GM19239 (cell line): ENCODE measurements at regions not wholly inside any gene's neighbourhood (a gene's known extent, or its start where the extent isn't known, plus 50 kb on each side); places are given as distances from the start of the nearest gene placed in this dataset.
"Not testable (repeated sequence)": the region's sequence is repeated elsewhere in the genome, so short reads cannot be mapped to it uniquely, and the experiment has no call there.

Experiments used
- DNase-seq: peaks from one replicate; pipeline ENCODE4 v3.0.0; 2011; ENCODE audit warnings: low spot score; ENCODE audit not compliant: insufficient read length
- FAIRE-seq: peaks from 2 replicates; lab custom pipeline; 2011; peaks lifted over from hg19 to GRCh38; lab: Jason Lieb, UNC

DNA sequence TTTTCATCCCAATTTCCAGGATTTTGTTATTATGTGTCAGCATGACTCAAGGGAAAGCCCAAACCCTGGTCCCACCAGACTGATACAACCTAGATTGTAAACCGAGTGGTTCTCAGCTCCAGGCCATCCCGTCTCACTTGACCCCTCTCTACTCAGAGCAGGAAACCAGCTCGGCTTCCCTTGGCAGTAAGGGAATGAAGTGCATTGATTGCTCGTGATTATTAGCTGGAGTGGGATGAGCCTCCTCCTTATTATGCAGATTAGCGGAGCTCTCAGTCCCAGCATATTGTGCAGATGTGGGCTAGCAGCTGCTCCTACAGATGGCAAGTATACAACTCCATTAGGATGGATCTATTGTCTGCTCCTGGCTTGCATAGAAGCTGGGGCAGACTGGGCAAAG is 167.6 kb downstream of the LNPK start:
- DNase-seq (no peak), FAIRE-seq (no peak)

DNA sequence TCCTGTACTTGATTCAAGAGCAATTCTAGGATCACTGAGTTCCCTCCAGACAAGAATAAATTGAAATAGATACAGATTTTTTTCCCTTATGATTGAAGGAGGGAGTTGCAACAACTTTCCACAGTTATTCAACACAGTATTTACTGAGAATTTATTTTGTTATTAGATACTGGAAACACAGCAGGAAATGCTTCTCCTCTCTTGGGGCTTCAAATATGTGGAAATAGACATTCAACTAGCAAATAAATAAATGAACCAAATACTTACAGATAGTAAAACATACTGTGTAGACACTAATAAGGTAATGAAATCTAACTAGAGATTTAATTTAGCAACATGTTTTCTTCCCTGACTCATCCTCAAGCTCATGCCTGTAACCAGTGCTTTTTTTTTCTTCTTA is 169.2 kb downstream of the LNPK start:
- FAIRE-seq = no peak
- DNase-seq = no peak

DNA sequence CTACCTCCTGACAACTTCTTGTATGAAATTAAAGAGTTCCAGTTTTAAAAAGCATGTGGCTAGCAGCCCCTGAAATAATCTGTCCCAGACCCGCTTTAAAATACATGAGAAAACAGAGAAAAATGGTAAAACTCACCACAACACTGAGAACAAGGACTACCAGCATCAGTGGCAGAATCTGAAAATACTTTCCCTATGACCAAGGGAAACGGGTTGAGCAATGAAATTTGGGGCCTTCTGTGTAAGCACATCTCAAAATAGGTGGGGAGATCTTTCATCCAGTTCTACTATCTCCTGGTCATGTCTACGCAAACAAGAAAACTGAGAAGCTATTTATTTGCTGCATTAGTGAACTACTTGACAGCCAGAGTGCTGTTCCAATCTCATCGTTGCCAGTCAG is 172.3 kb downstream of the LNPK start:
- DNase-seq (no peak), FAIRE-seq (no peak)

DNA sequence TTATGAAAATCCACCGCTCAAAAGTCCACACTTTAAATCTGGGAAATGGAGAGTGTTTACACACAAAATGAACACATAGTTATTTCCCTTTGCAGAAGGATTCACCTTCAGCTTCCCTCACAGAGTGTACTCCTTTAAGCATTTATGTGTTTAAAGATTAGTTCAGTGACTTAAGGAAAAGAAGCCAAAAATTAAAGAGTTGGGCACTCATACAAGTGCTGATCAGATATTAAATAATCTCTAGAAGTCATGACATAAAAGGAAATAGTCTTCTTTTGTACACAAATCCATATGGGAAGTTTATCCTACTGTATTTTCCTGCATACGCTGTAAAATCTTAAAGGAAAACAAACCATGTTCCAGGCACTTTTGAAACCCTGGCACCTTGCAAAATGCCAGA is 174.2 kb downstream of the LNPK start:
- no peak for DNase-seq
- no peak for FAIRE-seq

DNA sequence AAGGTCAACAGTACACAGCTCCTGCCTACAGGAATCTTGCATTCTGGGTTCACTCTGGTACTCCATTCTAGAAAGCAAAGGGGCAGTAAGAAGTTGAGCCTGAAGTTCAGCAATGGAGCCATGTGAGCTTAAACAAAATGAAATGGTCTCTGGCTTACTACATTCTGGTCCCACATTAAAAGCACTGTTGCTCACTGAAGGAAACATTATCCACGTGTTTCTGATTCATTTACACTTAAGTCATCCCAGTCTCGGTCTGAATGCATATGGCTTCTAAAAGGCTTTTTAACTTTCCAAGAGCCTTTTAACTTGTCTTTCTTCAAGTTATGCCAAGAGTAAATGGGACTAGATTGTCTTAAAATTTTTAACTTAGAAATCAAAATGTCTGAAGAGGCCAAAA is 177.8 kb downstream of the LNPK start:
- FAIRE-seq = no peak
- no peak for DNase-seq

DNA sequence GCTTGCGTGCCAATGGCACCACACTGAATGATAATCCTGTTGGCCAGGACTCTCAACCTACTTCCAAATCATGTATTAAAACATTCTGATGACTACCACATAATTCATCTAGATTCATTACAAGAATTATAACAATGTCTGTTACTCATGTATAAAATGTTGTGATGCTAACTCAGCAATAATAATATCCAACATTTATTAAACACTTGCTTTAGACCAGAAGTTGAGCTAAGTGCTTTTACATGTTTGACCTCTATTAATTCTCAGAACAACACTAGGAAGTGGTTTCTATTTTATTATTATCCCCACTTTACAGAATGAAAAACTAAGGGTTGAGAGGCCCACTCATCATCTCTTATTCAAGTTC is 178.4 kb downstream of the LNPK start:
- FAIRE-seq (no peak), DNase-seq (no peak)

DNA sequence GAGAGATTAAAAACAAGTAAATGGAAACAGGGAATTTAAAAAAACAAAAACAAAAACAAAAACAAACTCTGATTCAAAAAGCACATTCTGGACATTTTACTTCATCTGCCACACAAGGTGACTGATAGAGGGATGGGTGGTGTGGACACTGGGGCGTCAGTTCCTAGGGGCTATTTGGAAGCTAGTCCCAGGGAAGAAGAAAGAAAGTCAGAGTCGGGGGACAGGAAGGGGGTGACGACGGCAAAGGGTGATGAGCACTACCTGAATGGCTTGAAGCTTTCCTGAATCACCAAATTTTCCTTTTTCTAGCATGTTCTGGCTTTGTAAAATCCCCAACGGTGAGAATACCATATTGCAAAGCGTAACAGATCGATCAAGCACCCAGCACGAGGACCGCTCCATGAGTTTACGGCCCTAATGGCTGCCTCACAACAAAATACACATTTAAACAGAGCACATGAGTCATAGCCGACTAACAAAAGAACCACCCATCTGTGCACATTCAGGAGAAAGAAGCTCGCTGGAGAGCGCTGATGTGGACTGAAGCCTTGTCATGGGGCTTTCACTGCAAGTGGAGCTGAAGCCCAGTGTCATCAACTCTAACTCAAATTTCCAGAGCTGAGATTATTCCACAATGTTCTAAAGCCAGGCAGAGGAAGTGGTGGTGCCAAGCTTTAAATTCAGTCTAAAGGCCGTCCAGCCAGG is 178.9 kb downstream of the LNPK start:
- DNase-seq (no peak), FAIRE-seq (no peak)

DNA sequence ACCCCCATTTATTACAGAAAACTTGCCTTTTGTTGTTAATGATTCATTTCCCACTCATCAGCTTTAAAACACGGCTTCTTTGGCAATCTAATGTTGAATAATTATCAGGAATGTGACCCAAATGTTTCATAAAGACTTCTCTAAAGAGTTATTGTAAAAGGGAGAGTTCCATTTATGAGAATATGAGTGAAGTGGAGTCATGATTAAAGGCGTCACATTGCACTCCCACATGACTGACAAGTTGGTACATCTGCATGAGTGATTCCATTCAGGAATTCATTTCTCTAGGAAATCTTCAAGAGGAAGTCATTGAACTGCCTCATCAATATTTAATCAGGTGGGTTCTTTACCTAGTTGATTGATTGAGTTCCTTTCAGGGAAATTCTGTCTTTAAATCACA is 184.8 kb downstream of the LNPK start:
- DNase-seq = no peak
- no peak for FAIRE-seq

DNA sequence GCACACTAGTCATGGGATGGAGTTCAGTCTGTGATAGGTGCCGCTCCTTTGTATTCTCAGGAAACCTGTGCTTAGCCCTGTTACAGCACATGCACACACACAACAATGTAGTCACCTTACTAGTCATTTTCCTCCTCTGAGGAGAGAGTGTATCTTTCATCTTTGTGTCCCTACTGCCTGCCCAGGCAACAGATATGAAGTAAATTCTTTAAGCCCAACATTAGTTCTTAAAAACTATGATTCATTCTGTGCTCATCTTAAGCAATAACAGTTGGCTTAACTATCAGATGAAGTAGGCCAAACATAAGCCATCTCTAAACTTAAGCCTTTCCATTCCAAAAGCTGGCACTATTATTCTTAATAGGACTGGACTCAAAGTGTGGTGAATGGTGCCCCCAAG is 186.5 kb downstream of the LNPK start:
- no peak for FAIRE-seq

DNA sequence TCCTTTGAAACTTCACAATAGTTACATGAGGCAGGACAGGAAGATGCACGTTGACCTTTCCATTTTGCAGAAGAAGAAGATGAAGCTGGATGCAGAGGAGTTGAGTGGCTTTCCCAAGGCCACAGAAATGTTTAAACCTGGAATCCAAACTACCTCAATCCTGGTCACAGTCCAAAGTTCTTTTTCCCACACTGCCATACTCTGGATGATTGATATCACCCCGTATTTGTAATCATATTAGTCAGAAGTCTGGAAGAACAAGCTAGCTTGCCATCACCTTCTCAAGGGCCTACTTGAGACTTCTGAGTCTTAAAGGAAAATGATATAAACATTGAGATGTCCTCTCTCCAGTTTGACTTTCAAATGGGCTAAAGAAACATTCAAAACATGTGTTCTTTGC is 190.1 kb downstream of the LNPK start:
- no peak for FAIRE-seq
- DNase-seq = no peak

More for the DNA sequence above, 186.5 kb downstream of the LNPK start:
- no peak for DNase-seq

DNA sequence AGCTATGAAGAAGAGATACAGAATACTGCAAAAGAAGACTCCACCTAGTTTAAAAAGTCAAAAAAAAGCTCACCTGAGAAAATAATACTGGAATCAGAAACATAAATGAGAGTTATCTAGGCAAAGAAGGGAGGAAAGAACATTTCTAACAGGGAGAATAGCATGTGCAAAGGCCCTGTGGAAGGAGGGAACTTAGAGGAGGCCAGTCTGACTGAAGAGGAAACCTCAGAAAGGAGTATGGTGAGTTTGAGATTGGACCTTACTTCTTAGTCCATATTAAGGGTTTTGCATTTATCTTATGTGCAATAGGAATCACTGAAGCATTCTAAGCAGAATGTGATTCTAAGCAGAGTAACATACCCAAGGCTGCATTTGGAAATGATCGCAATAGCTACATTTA is 193.2 kb downstream of the LNPK start:
- no peak for DNase-seq
- no peak for FAIRE-seq

DNA sequence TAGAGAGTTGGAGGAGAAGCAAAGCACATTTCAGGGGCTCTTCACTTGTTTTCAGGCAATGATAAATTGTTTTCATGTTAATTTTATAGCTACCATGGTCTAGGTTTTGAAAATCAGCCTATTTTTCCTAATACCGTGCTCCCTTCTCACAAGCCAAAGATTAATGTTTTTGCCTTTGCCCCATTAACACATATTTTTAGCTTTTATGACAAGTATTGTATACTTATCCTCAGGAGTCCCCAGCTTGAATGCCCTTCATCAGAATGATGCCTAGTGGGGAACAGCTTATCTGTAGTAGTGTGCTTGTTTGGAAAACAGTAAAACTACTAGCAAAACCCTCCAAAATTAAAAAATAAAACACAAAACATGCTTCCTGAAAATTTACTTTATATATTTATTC is 194.0 kb downstream of the LNPK start:
- DNase-seq (no peak), FAIRE-seq (no peak)

DNA sequence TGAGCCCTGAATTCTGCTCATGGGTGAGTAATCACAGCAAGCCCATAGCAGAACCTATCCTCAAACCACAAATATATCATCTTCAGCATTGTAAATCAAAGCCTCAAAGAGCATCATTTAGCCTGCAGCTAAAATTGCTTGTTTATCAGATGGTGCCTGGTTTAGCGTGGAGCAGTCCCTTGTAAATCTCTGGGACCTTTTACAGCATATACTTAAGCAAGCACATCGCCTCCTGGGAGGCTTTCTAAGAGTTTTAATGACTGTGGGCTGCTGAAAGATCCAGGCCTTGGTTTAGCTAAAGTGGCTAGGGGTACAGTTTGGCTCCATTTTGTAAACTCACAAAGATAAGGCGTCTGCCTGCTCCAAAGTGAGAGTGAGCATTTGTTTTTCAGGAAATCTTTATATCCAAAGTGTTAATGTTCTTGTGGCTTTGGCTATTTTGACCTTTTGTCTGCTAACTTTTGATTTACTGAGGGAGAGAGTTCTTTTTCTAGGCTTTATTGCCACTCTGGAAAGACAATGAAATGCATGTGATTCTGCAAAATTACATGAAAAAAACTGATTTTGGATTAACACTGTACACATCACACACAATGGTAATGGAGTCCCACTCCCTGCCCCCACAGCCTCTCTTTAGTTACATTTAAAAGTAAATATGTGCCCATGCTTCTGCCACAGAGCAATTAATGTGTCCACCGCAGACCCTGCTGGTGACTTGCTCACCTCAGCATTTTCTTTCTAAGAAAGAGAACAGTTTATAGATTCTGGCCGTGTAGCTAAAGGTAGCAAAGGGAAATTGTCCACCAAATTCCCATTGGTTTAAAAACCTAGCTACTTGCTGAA is 194.8 kb downstream of the LNPK start:
- FAIRE-seq = no peak
- no peak for DNase-seq

DNA sequence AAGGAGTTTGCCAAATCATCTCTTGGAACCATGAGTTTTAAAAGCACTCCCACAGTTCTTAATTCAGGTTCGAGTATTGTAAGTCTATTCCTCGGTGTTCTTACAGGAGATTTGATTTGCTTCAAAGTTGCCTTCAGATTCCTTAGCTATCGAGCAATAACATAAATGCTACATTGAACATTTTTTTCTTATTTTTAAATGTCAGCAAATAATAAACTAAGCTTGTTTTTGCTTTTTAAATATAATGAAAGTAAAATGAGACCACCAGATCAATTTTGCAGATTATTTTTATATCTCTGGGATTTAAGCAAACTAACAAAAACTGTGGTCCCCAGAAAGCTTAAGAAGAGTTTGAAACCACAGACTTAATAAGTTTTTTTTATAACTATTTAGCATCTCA is 195.5 kb downstream of the LNPK start:
- FAIRE-seq = no peak

DNA sequence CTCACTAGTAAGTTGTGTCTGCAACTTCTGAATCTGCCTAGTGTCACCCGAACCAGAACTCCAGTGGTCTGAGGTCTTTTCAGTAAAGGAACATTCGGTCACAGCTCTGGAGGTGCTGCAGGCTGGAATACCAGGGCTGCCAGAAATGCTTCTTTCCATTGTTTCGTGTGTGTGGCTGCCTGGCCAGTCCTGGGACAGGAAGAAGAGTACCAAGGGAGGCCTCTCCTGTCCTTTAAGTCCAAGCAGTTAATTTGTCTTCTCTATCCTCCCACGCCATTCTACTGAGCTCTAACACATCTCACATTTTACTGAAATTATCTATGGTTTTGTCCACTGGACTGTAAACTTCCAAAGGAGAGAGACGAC is 196.0 kb downstream of the LNPK start:
- FAIRE-seq = no peak
- no peak for DNase-seq

More for the DNA sequence above, 195.5 kb downstream of the LNPK start:
- no peak for DNase-seq

DNA sequence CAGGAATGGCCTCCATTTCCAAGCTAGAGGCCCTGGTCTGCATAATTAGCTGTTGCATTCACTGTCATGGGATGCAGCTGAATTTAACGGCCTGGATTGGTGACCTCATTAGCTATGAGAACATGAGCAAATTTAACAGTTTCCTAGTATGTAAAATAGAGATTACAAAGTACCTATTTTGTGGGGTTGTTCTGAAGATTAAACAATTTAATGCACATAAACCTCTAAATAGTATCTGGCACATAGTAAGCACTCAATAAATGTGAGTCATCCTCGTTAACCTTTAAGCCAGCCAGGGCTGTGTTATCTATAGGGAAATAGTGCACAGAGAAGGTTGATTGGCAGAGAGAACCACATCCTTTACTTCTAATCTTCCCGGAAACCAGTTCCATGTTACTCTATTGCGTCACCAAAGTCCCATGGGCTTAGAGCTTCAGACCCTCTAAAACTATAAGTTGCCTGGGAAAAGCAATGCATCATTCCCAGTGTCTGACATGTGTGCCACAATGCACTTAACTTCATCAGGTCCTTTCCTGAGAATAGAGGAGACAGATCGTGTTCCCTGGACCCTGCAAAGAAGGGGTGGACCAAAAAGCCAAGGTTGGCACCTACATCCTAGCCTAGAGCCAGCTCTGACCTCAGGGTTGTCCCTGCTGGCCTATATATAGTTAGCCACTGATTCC is 196.5 kb downstream of the LNPK start:
- FAIRE-seq (no peak), DNase-seq (no peak)

DNA sequence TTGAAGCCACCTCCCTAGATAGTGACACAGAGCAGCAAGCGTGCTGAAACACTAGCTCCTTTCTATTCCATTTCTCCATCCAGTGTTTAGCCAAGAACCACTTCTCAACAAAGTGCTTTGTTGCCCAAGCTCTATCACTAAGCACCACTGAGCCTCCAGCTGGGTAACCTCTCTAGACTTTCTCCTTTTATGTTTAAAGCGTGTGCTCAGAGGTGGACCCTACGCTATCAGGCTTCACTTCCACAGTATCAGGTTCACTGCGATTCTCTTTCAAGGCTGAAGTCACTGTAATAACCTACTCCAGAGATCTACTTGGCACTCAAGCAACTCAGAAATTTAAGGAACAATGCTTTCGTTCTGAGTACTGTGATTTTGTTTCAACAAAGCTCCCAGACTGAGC is 197.9 kb downstream of the LNPK start:
- DNase-seq (no peak), FAIRE-seq (no peak)

DNA sequence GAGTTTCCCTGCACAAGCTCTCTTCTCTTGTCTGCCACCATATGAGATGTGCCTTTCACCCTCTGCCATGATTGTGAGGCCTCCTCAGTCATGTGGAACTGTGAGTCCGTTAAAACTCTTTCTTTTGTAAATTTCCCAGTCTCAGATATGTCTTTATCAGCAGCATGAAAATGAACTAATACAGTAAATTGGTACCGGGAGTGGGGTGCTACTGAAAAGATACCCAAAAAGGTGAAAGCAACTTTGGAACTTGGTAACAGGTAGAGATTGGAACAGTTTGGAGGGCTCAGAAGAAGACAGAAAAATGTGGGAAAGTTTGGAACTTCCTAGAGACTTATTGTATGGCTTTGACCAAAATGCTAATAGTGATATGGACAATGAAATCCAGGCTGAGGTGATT is 205.6 kb downstream of the LNPK start:
- DNase-seq, FAIRE-seq: not testable (repeated sequence)

DNA sequence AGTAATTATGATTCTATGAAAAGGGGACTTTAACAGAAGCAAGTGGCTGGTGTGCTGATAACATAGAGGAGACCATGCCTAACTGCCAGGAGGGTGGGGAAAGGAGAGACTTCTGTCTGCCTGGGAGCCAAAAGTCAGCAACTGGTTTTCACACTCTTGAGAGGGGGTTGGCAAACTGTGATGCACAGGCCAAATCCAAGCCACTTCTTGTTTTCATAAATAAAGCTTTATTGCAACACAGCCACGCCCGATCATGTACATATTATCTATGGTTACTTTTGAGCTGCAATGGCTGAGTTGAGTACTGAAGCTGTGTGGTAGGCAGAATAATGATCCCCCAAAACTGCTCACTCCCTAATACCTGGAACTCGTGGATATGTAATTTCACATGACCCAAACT is 208.4 kb downstream of the LNPK start:
- no peak for FAIRE-seq
- DNase-seq = no peak

DNA sequence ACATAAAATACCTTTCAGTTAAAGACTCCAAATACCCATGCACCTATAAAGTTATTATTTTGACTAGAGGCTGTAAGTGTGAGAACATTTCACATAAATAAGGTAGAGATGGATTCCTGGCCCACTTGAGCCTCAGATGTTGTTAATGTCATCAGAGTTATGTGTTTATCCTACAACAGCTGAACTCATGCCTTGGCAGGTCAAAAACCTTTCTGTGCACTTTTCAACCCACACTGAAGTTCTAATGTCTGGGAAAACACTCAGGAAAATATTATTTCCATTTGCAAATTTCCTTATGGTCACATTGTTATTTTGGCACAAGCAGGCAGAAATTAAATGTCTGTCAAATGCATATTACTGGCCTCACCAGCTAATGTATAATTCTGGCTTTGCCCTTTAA is 209.2 kb downstream of the LNPK start:
- DNase-seq (no peak), FAIRE-seq (no peak)

DNA sequence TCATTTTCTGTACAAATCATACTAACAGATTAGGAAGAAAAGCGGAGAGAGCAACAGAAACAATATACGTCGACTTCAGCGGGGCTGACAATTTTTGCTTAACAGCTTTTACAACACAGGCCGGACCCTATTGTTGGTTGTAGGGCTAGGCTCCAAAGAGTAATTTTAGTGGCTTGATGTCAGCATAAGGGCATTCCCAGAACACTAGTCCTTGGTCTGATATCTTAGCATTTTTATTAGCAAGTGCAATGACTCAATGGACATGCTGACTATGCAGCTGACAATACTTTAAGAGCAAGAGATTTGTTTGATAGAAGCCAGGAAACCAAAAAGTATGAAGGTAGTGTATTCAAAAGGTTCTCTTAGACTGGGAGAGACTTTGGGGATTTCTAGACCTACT is 209.9 kb downstream of the LNPK start:
- no peak for FAIRE-seq

More for the DNA sequence above, 209.9 kb downstream of the LNPK start:
- DNase-seq = no peak
